HL-60 (cell line): ENCODE measurements at regions not wholly inside any gene's neighbourhood (a gene's known extent, or its start where the extent isn't known, plus 50 kb on each side); places are given as distances from the start of the nearest gene placed in this dataset.

ENCODE experiments used
- DNase-seq, 2 experiments: peaks; one replicate each; pipeline ENCODE4 v3.0.0-alpha.2; 2010 to 2020; ENCODE audit warnings: low read depth in 1 of 2, low spot score in 1 of 2
- H3K27ac ChIP-seq: fragments of 250-450 bp; sonication (Bioruptor Pico); replicated peaks from 2 replicates; pipeline ENCODE4 v1.5.1; 2020; ENCODE audit warnings: mild to moderate bottlenecking, moderate library complexity
- H3K27me3 ChIP-seq: fragments of 250-450 bp; sonication (Bioruptor Pico); 2 replicates; pipeline ENCODE4 v1.5.1; 2021; ENCODE audit warnings: mild to moderate bottlenecking, moderate library complexity; ENCODE audit not compliant: insufficient read depth, poor library complexity, severe bottlenecking
- H3K4me3 ChIP-seq: replicated peaks from 2 replicates; pipeline ENCODE4 v1.5.1; 2011; ENCODE audit warnings: mild to moderate bottlenecking, control low read depth, low read length; ENCODE audit not compliant: insufficient read depth
- CTCF ChIP-seq: IDR thresholded peaks from one replicate; pipeline ENCODE4 v1.5.1; 2011; ENCODE audit warnings: low read length, control low read depth, inconsistent platforms; ENCODE audit not compliant: insufficient read depth
- GABPA ChIP-seq: IDR thresholded peaks from 2 replicates; pipeline ENCODE4 v1.6.1; 2012; ENCODE audit warnings: low read depth
- POLR2AphosphoS5 ChIP-seq: IDR thresholded peaks from 2 replicates; pipeline ENCODE4 v1.6.1; 2012; ENCODE audit warnings: low read depth
- REST ChIP-seq: IDR thresholded peaks from 2 replicates; pipeline ENCODE4 v1.6.1; 2012; ENCODE audit warnings: low read depth; ENCODE audit not compliant: insufficient replicate concordance
- SPI1 ChIP-seq: IDR thresholded peaks from 2 replicates; pipeline ENCODE4 v1.6.1; 2012; ENCODE audit warnings: low read depth, mild to moderate bottlenecking, borderline replicate concordance

DNA sequence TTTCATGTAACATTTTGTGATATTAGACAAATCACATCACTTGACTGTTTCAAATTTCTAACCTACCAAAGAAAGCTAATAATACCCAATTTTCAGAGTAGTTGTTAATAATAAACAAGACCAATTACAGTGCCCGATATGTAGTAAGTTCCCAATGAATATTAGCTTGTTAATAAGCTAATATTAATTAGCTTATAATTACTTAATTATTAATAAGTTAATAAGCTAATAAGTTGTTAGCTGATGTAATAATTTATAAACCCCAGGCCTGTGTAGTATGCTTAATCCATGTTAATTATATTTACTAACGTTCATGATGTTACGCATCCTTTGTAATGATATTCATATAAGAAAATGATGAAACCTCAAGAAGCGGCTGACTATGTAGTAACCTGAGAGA, 643.8 kb upstream of the KIRREL3 start:
- DNase-seq, result no peak
- Histone ChIP-seq H3K27me3 (no peaks in the 10 kb centered on the region), H3K4me3 (no peak overlapping the region), H3K27ac (no peak overlapping the region)
- TF ChIP-seq POLR2AphosphoS5 (no peak), SPI1 (no peak), REST (no peak), CTCF (no peak), GABPA (no peak)

- no peak for DNase-seq
- no peaks in the 10 kb centered on the region for H3K27me3 ChIP-seq
- no peak overlapping the region for H3K27ac ChIP-seq
- no peak for TF ChIP-seq SPI1
- no peak for TF ChIP-seq REST
- no peak for TF ChIP-seq GABPA
- no peak for TF ChIP-seq POLR2AphosphoS5
- TF ChIP-seq CTCF, result no peak
- H3K4me3 ChIP-seq, result no peak overlapping the region
Observed at GRCh38 chr11:127643268-127644058, 642.9 kb upstream of the KIRREL3 start.

GRCh38 chr11:127640561-127641451, 640.2 kb upstream of the KIRREL3 start:
- DNase-seq, result no peak
- no peak overlapping the region for H3K27ac ChIP-seq
- no peak for TF ChIP-seq REST
- TF ChIP-seq POLR2AphosphoS5, result no peak
- no peak for TF ChIP-seq SPI1
- no peak for TF ChIP-seq GABPA
- TF ChIP-seq CTCF, result no peak

More at GRCh38 chr11:127640561-127641451, 640.2 kb upstream of the KIRREL3 start:
- Histone ChIP-seq H3K4me3 (no peak overlapping the region), H3K27me3 (no peaks in the 10 kb centered on the region)
